B cell (primary cell): ENCODE measurements at regions not wholly inside any gene's neighbourhood (a gene's known extent, or its start where the extent isn't known, plus 50 kb on each side); places are given as distances from the start of the nearest gene placed in this dataset.

ENCODE experiments used
- ATAC-seq: fragments of 200-7000 bp; cut with Tn5 transposase; one replicate; pipeline ENCODE4 v1.10.0; 2021; ENCODE audit warnings: low read depth, mild to moderate bottlenecking, moderate number of reproducible peaks, moderate library complexity
- CTCF ChIA-PET: fragments of 350-600 bp; sonication (Branson Sonifier 250); formaldehyde crosslinking; loops from one replicate; lab custom pipeline; 2021; ENCODE audit warnings: antibody characterized with exemption, inconsistent platforms; lab: Charles Lee
- POLR2A ChIA-PET: fragments of 350-600 bp; sonication (Branson Sonifier 250); formaldehyde crosslinking; loops from one replicate; lab custom pipeline; 2021; ENCODE audit warnings: antibody characterized with exemption; lab: Charles Lee
- DNase-seq: peaks from one replicate; pipeline ENCODE4 v3.0.0; 2013
- H2AFZ ChIP-seq: 2 replicates; pipeline ENCODE4 v1.6.1; 2012; ENCODE audit warnings: mild to moderate bottlenecking, low read depth, low read length; ENCODE audit not compliant: insufficient read depth, poor library complexity, severe bottlenecking
- H3K27ac ChIP-seq, 2 donors: 1 replicate in 1 of 2; 2 replicates in 1 of 2; pipeline ENCODE4 v1.5.1; 2012 to 2013; ENCODE audit warnings: low read length in 2 of 2, mild to moderate bottlenecking in 2 of 2, moderate library complexity in 1 of 2
- H3K27me3 ChIP-seq, 4 experiments: fragments of 200-600 bp in 1 of 4; sonication (generic) in 1 of 4; replicated peaks in 1 of 4; 1 replicate in 2 of 4; 2 replicates in 2 of 4; pipeline versions ENCODE4 v1.6.1 to v1.7.0; 2013 to 2016; ENCODE audit warnings: low read length in 3 of 4, mild to moderate bottlenecking in 2 of 4, mixed read lengths in 1 of 4, moderate library complexity in 1 of 4; ENCODE audit not compliant: insufficient read depth in 4 of 4, control insufficient read depth in 3 of 4; ENCODE audit errors: control extremely low read depth in 1 of 4
- H3K36me3 ChIP-seq, 2 experiments: replicated peaks in 1 of 2; 1 replicate in 1 of 2; 2 replicates in 1 of 2; pipeline versions ENCODE4 v1.6.1 to v1.7.1; 2013; ENCODE audit warnings: low read length in 1 of 2; ENCODE audit not compliant: insufficient read depth in 2 of 2, control insufficient read depth in 1 of 2; ENCODE audit errors: control extremely low read depth in 1 of 2, extremely low read depth in 1 of 2
- H3K4me1 ChIP-seq, 2 donors: fragments of 200-600 bp in 1 of 2; sonication (generic) in 1 of 2; 1 replicate in 1 of 2; 2 replicates in 1 of 2; pipeline versions ENCODE4 v1.5.1 to v1.6.1; 2013 to 2017; ENCODE audit warnings: low read length in 2 of 2; ENCODE audit not compliant: control insufficient read depth in 2 of 2, insufficient read depth in 2 of 2
- H3K4me2 ChIP-seq: replicated peaks from 2 replicates; pipeline ENCODE3; 2012; ENCODE audit warnings: mild to moderate bottlenecking, low read depth, low read length; ENCODE audit not compliant: poor library complexity, severe bottlenecking
- H3K4me3 ChIP-seq, 5 experiments: fragments of 200-600 bp in 1 of 5; sonication (generic) in 1 of 5; 1 replicate in 3 of 5; 2 replicates in 2 of 5; pipeline versions ENCODE4 v1.5.1 to v1.7.0; 2011 to 2016; ENCODE audit warnings: low read length in 4 of 5, mild to moderate bottlenecking in 4 of 5, low read depth in 2 of 5, control low read depth in 1 of 5, moderate library complexity in 1 of 5; ENCODE audit not compliant: insufficient read depth in 1 of 5; ENCODE audit errors: control extremely low read depth in 1 of 5, extremely low read depth in 1 of 5
- H3K79me2 ChIP-seq: fragments of 200-600 bp; sonication (generic); one replicate; pipeline ENCODE4 v1.6.0; 2016; ENCODE audit warnings: low read length; ENCODE audit not compliant: control insufficient read depth, insufficient read depth
- H3K9ac ChIP-seq: fragments of 200-600 bp; sonication (generic); 2 replicates; pipeline ENCODE4 v1.6.1; 2017; ENCODE audit warnings: mild to moderate bottlenecking, low read length, moderate library complexity
- H3K9me3 ChIP-seq, 3 donors: one replicate each; pipeline versions ENCODE4 v1.6.1 to v1.7.1; 2013; ENCODE audit warnings: low read length in 2 of 3; ENCODE audit not compliant: control insufficient read depth in 2 of 3, insufficient read depth in 1 of 3; ENCODE audit errors: control extremely low read depth in 1 of 3
- H4K20me1 ChIP-seq: 2 replicates; pipeline ENCODE4 v1.6.0; 2012; ENCODE audit warnings: mild to moderate bottlenecking, low read length; ENCODE audit not compliant: insufficient read depth, control insufficient read depth, poor library complexity, severe bottlenecking
- H3K27ac Mint-ChIP-seq: one replicate; pipeline ENCODE4 v1.8.0; 2021; ENCODE audit warnings: mixed read lengths
- H3K27me3 Mint-ChIP-seq: one replicate; pipeline ENCODE4 v1.8.0; 2021; ENCODE audit warnings: mixed read lengths
- H3K4me1 Mint-ChIP-seq: one replicate; pipeline ENCODE4 v1.8.0; 2021; ENCODE audit warnings: mixed read lengths
- H3K4me3 Mint-ChIP-seq: one replicate; pipeline ENCODE4 v1.8.0; 2021; ENCODE audit warnings: mixed read lengths
- H3K9me3 Mint-ChIP-seq: one replicate; pipeline ENCODE4 v1.8.0; 2022; ENCODE audit warnings: mixed read lengths; ENCODE audit not compliant: insufficient read depth
- EZH2 ChIP-seq: IDR thresholded peaks from 2 replicates; pipeline ENCODE4 v1.6.1; 2012; ENCODE audit warnings: borderline replicate concordance, low read depth, mild to moderate bottlenecking, moderate library complexity, low read length; ENCODE audit not compliant: insufficient read depth, poor library complexity, severe bottlenecking
- WGBS: methylation state at CpG from one replicate; pipeline ENCODE4 v1.1.5; 2013; ENCODE audit warnings: missing lambda C conversion rate; ENCODE audit not compliant: insufficient coverage; 5-methylcytosine and 5-hydroxymethylcytosine counted together
- intact Hi-C: fragments of 100-400 bp; cut with micrococcal nuclease; formaldehyde crosslinking; loops from one replicate; pipeline ENCODE4 v1.10.0; 2022
- TF ChIP-seq, protein P1 (sequence below): fragments of 200-600 bp; IDR thresholded peaks from one replicate; pipeline ENCODE4 v1.8.0; 2022; ENCODE audit warnings: antibody characterized with exemption, mild to moderate bottlenecking

DNA sequence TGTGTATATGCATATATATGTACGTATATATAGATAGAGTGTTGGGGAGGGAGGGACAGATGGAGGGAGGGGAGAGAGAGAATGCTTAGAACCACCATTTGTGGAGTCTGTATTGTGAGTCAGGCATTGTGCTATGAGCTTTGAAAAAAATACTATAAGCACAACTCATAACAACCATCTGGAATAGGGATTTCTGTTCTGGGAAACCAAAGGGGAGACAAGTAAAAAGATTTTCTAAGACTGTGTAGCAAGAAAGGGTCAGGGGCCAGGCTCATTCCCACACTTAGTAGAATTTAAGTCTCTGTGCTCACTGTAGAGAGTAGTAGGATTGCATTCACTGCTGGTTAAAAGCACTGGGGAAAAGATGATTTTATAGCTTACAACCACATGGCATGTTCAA is 202.3 kb upstream of the SGCD start:
- Histone ChIP-seq H3K9ac (no peak overlapping the region), H3K27me3 (no peaks in the 10 kb centered on the region), H3K9me3 (no peaks in the 10 kb centered on the region), H3K4me3 (no peak overlapping the region), H3K4me2 (no peak overlapping the region), H3K27ac (no peak overlapping the region), H4K20me1 (no peaks in the 10 kb centered on the region), H3K4me1 (no peaks in the 10 kb centered on the region), H2AFZ (no peak overlapping the region), H3K79me2 (no peaks in the 10 kb centered on the region), H3K36me3 (no peaks in the 10 kb centered on the region)
- Mint-ChIP-seq H3K27me3 (peaks cover 3% of the 10 kb centered on the region), H3K4me3 (no peak overlapping the region), H3K27ac (no peak overlapping the region), H3K4me1 (no peaks in the 10 kb centered on the region), H3K9me3 (peaks cover 4% of the 10 kb centered on the region)
- ChIA-PET POLR2A (no interaction called here), CTCF (no interaction called here)
- no peak for ATAC-seq
- DNase-seq: no peak
- TF ChIP-seq EZH2: no peak
- TF ChIP-seq, protein P1, sequence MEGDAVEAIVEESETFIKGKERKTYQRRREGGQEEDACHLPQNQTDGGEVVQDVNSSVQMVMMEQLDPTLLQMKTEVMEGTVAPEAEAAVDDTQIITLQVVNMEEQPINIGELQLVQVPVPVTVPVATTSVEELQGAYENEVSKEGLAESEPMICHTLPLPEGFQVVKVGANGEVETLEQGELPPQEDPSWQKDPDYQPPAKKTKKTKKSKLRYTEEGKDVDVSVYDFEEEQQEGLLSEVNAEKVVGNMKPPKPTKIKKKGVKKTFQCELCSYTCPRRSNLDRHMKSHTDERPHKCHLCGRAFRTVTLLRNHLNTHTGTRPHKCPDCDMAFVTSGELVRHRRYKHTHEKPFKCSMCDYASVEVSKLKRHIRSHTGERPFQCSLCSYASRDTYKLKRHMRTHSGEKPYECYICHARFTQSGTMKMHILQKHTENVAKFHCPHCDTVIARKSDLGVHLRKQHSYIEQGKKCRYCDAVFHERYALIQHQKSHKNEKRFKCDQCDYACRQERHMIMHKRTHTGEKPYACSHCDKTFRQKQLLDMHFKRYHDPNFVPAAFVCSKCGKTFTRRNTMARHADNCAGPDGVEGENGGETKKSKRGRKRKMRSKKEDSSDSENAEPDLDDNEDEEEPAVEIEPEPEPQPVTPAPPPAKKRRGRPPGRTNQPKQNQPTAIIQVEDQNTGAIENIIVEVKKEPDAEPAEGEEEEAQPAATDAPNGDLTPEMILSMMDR: no peak
- intact Hi-C loops: no loop called here
- no CpG with 5 or more reads among the region's 1 CpG for WGBS

DNA sequence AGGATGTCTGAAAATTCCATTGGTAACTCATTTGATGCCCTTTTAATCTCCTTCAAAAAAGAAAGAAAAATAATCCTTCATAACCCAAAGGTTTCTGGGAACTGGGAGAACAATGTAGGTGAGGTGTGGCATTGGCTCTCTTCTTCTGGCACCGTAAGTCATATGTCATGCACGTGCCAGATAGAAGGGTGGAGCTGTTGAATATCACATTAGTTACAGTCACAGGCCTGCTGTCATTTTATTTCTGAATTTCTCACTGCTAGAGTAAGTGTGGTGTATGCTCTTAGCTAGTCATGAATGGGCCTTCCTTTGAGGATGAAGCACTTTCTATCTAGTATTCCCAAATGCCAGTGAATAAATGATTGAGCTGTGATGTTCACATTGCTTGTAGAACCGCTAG is 201.8 kb upstream of the SGCD start:
- Mint-ChIP-seq H3K4me3 (no peak overlapping the region), H3K4me1 (no peaks in the 10 kb centered on the region), H3K9me3 (peaks cover 4% of the 10 kb centered on the region), H3K27me3 (peaks cover 3% of the 10 kb centered on the region), H3K27ac (no peak overlapping the region)
- no CpG with 5 or more reads among the region's 3 CpGs for WGBS
- intact Hi-C loops: no loop called here
- DNase-seq (no peak), ATAC-seq (no peak)
- Histone ChIP-seq H3K27ac (no peak overlapping the region), H3K9ac (no peak overlapping the region), H3K4me3 (no peak overlapping the region), H3K79me2 (no peaks in the 10 kb centered on the region), H4K20me1 (no peaks in the 10 kb centered on the region), H3K27me3 (no peaks in the 10 kb centered on the region), H3K36me3 (no peaks in the 10 kb centered on the region), H3K9me3 (no peaks in the 10 kb centered on the region), H3K4me2 (no peak overlapping the region), H3K4me1 (no peaks in the 10 kb centered on the region), H2AFZ (no peak overlapping the region)
- ChIA-PET POLR2A (no interaction called here), CTCF (no interaction called here)
- TF ChIP-seq EZH2: no peak
- TF ChIP-seq, protein P1: no peak
